CD4-positive, alpha-beta T cell treated with Interleukin-1 beta for 1 hour (primary cell): ENCODE measurements at regions not wholly inside any gene's neighbourhood (a gene's known extent, or its start where the extent isn't known, plus 50 kb on each side); places are given as distances from the start of the nearest gene placed in this dataset.
A peak's percentile ranks its signal among the peaks of the same experiment; 100 is the strongest.
"Not testable (repeated sequence)": the region's sequence is repeated elsewhere in the genome, so short reads cannot be mapped to it uniquely, and the experiment has no call there.

Experiments used
- DNase-seq, 2 donors: peaks; one replicate each; pipeline ENCODE4 v3.0.0-alpha.2; 2020 to 2022

- no peak for DNase-seq
These were observed 179.1 kb upstream of the NDST4 start for GRCh38 chr4:115292320-115293092.

DNA sequence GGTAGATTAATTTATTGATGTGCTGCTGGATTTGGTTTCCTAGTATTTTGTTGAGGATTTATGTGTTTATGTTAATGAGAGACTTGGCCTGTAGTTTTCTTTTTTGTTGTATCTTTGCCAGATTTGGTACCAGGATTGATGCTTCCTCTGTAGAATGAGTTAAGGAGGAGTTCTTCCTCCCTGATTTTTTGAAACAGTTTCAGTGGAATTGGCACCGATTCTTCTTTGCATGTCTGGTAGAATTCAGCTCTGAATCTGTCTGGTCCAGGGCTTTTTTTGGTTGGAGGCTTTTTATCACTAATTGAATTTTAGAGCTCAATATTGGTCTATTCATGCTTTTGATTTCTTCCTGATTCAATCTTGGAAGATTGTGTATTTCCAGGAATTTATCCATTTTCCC lies 174.0 kb upstream of the NDST4 start:
- DNase-seq, result no peak

DNA sequence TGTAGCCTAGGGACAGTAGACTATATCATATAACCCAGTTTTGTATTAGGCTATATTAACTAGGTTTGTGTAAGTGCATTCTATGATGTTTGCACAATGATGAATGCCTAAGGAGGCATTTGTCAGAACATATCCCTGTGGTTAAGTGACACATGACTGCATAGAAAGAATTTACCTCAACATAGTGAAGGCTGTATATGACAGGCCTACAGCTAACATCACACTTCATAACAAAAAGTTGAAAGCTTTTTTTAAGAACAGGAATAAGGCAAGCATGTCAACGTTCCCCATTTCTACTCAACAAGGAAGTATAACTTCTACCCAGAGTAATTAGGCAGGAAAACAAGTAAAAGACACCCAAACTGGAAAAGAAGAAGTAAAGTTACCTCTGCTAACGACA lies 165.9 kb upstream of the NDST4 start:
- no peak for DNase-seq

GRCh38 chr4:115278830-115279229 lies 165.4 kb upstream of the NDST4 start:
- DNase-seq, result no peak

DNA sequence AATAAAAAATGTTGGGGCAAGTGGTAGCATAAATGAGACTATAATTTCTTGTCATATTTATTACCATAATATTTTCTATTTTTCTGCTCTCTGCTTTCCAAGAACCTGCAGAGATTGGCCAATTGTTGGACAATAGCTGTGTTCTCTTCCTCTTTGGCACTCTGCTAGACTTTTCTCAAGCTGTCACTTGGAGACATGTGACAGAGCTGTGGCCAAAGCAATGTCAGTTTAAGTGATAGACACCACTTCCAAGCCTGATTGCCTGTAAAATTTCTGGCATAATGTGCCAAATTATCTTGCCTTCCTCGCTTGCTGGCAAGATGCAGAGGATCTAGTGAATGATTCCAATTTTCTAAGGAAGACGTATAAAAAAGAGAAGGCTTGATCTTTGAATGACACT lies 162.2 kb upstream of the NDST4 start:
- no peak for DNase-seq

DNA sequence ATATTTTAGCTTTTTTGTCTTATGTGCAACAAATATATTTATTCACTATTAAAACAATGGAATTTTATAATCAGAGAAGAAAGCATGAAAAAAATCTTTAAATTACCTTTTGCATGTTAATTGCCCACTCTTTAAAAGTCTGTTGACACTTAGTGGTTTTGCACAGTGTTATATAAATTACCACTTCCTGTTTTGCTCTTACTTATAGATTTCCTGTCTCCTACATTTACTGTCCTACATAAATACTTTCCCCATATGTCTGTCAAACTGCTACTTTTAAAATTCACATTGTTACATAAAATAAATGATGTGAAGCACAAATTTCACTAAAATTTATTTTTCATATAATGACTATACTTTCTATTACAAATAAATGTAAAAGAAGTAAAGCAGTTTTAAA lies 161.1 kb upstream of the NDST4 start:
- DNase-seq, result peak in 1 of 2 donors; percentile 11

DNA sequence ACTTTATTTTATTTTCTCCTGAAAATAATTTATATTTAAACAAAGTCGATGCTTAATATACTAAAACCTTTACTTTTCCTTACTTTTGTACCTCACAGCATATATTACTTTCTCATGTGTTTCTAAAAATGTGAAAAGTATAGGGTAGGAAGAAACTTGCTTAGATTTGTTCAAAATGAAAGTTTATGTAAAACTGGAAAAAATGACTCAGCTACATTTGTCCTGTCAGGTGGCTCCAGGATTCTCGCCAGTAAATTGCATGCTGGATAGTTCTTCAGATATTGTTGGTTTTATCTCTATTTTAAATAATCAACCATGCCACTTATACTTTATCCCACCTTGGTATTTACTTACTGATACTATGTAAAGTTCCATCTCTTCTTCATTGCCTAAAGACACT lies 159.2 kb upstream of the NDST4 start:
- DNase-seq, result no peak

- DNase-seq, result no peak
These were observed 158.8 kb upstream of the NDST4 start for GRCh38 chr4:115272185-115272584.

- DNase-seq, result no peak
These were observed 146.8 kb upstream of the NDST4 start for GRCh38 chr4:115260195-115260594.

- no peak for DNase-seq
These were observed 146.2 kb upstream of the NDST4 start for GRCh38 chr4:115259642-115260041.

GRCh38 chr4:115249808-115250207 lies 136.4 kb upstream of the NDST4 start:
- DNase-seq, result no peak

DNA sequence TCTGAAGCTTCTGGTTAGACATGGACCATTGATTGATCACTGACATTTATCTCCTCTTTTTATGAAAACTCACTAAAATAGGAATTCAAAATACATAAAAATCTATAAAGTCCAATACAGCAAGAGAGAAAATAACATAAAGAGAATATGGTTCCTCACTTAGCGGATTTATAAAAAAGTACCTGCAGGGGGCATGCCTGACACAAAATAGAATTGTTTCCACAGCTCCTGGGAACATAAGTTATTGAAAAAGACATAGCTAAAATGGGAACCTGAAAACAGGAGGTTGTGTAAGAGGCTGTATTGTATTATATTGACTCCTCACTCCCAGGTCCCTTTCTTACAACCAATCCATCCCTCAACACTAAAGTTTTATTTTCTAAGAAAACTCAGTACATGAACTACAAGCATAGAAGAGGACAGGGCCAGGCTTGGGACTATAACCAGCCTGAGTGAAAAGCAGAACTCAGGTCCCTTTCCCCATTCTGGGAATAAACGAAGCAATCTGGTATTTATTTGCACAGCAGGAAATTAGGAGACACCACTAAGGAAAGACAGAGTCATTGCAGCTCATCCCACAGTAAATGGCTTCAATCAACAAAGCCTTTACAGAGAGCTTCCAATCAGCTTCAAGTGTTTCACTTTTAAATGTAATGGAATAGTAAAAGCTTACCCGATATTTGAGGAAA lies 121.1 kb upstream of the NDST4 start:
- peak in 1 of 2 donors; percentile 2 for DNase-seq

- no peak for DNase-seq
These were observed 120.2 kb upstream of the NDST4 start for GRCh38 chr4:115233600-115233999.

GRCh38 chr4:115229873-115230272 lies 116.5 kb upstream of the NDST4 start:
- no peak for DNase-seq

- no peak for DNase-seq
These were observed 115.4 kb upstream of the NDST4 start for GRCh38 chr4:115228851-115229250.

DNA sequence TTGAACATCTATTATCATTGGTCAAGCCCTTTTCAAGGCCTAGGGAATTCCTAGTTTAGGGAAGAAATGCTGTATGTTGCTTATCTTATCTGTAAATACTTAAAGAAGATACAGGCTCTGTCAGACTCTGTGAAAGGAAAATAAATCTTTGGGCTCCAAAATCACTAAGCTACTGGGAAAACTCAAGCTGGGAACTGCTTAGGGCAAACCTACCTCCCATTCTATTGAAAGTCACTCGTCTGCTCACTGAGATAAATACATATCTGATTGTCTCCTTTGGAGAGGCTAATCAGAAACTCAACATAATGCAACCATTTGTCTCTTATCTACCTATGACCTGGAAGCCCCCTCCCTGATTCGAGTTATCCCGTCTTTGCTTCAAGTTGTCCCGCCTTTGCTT lies 108.6 kb upstream of the NDST4 start:
- no peak for DNase-seq

DNA sequence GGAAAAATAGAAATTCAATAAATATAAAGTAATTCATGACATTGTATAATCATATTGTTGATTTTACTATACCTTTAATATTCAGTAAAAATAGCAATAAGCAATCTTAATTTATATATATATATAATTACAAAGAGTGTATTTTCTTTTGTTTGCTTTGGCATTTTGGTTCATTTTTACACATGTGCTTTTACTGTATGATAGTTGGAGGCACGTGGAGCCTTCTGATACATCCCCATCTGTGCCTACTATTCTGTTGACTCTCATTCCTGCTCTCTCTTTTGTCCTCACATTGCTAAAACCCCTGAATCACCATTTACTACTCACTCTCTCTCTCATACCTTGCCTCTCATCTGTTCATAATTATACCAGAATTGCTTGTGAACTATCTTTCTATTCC lies 106.4 kb upstream of the NDST4 start:
- DNase-seq, result no peak

DNA sequence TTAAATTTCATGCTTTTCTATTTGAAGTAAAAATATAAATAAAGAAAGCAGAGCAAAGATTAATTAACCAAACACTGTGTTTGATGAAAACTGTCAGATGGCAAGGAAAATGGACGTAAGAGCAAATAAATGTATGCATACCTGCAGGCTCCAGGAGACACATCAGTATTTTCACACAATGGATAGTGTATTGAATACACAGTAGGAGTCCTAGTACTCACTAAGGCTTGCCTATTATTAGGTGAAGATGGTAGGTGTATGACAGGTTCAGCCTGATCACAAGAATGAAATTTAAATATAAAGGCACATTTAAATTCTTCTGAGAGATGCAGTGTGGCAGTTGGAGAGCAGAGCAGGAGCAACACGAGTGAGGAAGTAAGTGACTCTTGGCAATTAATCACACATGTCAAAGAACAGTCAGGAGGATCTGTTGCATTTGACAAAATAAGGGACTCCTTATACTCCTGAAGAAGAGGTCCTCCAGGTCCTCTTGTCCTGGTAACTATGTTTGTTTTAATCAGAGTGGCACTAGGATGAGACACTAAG lies 106.0 kb upstream of the NDST4 start:
- no peak for DNase-seq

DNA sequence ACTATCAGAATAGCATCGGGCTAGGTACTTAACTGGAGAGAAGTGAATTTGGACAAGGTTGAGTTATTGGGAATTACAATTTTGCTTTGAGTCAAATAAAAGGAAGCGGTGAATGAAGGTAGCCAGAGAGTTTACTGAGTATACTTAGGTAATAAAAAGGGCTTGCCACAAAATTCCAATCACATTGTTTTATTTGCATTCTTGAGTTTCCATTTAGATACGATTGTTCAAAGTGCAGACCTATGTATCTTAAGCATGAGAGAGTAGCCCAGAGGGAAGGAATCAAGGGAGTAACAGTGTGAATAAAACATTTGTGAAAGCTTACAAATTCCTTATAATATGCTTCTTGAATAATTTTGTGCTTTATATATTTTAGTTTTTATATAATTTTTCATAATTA lies 102.5 kb upstream of the NDST4 start:
- DNase-seq, result no peak

DNA sequence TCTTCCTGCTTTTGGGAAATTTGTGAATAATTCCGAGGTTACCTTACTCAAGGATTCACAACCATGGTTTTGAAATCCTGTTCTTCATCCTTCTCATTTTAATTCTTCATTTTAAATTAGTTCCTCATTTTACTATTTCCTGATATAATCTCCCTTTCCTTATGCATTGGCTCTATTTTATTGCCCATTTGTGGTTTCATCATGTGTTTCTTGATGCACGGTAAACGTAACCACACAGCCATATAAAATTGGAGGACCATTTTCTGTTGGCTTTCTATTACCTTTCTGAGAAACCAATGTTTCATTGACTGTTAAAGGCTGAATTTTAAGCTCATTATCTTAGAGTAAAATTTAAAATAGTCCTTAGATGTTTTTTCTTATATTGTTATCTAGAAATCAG lies 100.3 kb upstream of the NDST4 start:
- DNase-seq, result no peak

DNA sequence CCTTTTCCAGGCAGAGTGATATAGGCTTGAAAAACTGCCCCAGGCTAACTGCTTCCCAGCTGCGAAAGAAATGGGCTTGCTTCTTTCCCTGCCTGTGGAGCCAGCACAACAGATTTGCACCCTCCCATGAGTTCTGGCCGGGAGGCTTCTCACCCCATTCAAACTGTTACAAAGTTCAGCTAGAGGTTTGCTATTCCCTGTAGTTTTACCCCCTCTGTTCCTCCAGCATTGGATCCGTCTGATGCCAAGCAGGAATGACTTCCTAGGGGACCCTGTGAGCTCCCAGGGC lies 87.6 kb upstream of the NDST4 start:
- DNase-seq, result no peak

DNA sequence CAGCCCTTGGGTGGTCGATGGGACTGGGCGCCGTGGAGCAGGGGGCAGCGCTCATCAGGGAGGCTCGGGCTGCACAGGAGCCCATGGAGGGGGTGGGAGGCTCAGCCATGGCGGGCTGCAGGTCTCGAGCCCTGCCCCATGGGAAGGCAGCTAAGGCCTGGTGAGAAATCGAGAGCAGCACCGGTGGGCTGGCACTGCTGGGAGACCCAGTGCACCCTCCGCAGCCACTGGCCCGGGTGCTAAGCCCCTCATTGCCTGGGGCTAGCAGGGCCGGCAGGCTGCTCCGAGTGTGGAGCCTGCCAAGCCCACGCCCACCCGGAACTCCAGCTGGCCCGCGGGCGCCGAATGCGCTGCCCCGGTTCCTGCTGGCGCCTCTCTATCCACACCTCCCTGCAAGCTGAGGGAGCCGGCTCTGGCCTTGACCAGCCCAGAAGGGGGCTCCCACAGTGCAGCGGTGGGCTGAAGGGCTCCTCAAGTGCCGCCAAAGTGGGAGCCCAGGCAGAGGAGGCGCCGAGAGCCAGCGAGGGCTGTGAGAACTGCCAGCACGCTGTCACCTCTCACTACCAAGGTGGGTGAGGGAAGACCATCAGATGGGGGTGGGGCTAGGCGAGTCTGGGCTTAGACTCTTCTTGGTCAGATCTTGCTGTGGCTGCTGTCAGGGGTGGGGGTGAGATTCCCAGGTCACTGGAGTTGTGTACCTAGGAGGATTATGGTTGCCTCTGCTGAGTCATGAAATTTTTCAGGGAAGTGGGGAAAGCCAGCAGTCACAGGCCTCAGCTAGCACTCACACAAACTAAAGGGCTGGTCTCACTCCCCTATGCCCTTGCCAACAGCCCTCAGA lies 87.0 kb upstream of the NDST4 start:
- not testable (repeated sequence) for DNase-seq

DNA sequence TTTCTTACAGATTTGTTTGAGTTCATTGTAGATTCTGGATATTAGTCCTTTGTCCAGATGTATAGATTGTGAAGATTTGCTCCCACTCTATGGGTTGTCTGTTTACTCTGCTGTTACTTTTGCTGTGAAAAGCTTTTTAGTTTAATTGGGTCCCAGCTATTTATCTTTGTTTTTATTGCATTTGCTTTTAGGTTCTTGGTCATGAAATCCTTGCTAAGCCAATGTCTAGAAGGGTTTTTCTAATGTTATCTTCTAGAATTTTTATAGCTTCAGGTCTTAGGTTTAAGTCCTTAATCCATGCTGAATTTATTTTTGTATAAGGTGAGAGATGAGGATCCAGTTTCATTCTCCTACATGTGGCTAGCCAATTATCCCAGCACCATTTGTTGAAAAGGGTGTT lies 81.2 kb upstream of the NDST4 start:
- DNase-seq, result not testable (repeated sequence)

GRCh38 chr4:115190529-115190928 lies 77.1 kb upstream of the NDST4 start:
- no peak for DNase-seq
